ENCODE measurements at regions not wholly inside any gene's neighbourhood (a gene's known extent, or its start where the extent isn't known, plus 50 kb on each side); places are given as distances from the start of the nearest gene placed in this dataset.

DNA sequence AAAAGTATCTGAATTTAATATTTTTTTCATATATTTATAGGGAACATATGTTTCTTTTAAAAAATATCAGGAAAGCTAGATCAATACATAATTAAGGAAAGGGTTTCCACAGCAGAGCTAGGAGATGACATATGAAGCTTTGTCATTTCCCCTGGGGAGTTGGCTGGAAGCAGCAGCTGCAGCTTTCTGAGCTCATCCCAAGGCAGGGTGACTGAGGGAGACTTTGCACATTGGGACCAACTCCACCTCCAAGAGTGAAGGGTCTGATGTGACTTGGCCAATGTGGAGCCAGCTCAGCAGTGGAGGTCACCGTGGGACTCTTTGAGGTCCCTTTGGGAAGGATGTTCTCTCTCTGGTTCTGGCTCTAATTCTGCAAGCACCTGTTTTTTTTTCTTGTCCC is 315.1 kb downstream of the RDH14 start:
- DNase-seq, result no peak

DNA sequence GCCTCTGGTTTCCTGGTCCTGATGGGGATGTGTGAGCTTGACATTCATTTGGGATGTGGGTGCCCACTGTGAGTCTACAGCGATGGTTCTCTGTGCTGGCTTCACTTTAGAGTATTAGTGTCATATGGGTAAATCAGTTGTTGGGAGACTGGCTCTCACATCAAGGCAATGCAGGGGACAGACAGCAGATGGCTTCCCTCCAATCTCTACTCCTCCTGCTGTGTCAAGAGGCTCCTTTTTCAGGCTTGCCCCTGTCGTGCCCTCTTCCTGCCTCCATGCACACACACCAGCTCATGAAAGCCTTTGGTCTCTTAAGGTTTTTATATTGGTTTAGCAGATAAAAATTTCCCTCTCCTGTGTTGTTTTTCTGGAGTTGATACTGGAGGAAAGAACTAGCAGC is 315.6 kb downstream of the RDH14 start:
- DNase-seq, result no peak

- DNase-seq, result no peak
These were observed 316.6 kb downstream of the RDH14 start for GRCh38 chr2:18243816-18244215.

DNA sequence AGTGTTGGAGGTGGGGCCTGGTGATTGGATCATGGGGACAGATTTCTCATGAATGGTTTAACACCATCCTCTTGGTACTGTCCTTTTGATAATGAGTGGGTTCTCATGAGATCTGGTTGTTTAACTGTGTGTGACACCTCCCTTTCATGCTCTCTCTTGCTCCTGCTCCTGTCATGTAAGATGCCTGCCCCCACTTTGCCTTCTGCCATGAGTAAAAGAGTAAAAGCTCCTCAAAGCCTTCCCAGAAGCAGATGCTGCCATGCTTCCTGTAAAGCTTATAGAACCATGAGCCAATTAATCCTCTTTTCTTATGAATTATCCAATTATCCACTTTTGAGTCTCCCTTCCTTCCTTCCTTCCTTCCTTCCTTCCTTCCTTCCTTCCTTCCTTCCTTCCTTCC is 317.7 kb downstream of the RDH14 start:
- no peak for DNase-seq

- DNase-seq, result peak; percentile 7
These were observed 322.2 kb downstream of the RDH14 start for GRCh38 chr2:18238209-18238608.

- DNase-seq, result no peak
These were observed 323.2 kb downstream of the RDH14 start for GRCh38 chr2:18237298-18237697.

- no peak for DNase-seq
These were observed 327.6 kb downstream of the RDH14 start for GRCh38 chr2:18232731-18233438.

DNA sequence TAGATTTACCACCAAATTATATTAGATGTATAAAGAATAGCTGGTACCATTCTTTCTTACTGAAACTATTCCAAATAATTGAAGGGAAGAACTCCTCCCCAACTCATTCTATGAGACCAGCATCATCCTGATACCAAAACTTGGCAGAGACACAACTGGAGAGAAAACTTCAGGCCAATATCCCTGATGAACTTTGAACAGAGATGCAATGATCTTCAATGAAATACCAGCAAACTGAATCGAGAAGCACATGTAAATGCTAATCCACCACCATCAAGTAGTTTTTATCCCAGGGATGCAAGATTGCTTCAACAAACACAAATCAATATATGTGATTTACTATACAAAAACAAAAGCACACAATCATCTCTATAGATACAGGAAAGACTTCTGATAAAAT is 329.8 kb downstream of the RDH14 start:
- DNase-seq, result no peak

- DNase-seq, result peak; percentile 12
These were observed 340.8 kb downstream of the RDH14 start for GRCh38 chr2:18219676-18220075.

- DNase-seq, result no peak
These were observed 339.9 kb downstream of the KCNS3 start for GRCh38 chr2:18218160-18218933.

DNA sequence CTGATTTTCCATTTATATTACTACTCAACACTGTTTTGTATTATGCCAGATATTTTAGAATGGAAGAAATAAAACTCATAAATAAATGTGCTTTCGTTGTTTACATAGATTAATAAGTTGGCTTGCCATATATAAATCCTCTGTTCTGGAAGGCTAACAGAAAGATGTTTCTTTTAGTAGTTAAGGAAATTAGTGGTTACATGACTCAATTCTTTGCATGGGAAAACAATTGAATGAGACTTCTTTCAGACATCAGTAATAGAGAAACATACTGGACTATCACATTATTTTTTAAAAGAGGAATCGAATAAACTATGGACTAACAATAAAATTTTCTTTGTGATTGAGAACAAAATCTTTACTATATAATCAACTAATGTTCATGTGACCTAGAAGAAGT is 336.5 kb downstream of the KCNS3 start:
- peak; percentile 5 for DNase-seq

GRCh38 chr2:18213986-18214385 is 335.5 kb downstream of the KCNS3 start:
- no peak for DNase-seq

- peak; percentile 35 for DNase-seq
These were observed 331.6 kb downstream of the KCNS3 start for GRCh38 chr2:18209934-18210639.

DNA sequence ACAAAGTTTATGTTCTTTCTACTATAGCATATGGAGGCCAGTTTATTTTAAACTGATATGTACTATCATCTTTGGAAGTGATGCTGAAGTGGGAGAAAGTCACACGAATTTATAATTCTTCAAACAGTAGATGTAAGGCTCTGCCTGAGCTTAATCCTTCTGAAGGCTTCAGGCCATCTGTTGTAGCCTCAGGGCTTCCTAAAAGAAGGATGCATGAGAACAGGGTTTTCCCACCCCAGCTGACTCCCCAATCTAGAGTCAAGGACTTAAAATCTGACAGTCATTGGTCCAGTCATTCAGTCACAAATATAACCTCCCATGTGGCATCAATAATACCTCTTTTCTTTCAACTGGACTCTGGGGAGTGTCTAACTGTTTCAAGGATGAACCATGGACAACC is 330.5 kb downstream of the KCNS3 start:
- DNase-seq, result no peak

GRCh38 chr2:18200771-18201170 is 322.3 kb downstream of the KCNS3 start:
- DNase-seq, result no peak

DNA sequence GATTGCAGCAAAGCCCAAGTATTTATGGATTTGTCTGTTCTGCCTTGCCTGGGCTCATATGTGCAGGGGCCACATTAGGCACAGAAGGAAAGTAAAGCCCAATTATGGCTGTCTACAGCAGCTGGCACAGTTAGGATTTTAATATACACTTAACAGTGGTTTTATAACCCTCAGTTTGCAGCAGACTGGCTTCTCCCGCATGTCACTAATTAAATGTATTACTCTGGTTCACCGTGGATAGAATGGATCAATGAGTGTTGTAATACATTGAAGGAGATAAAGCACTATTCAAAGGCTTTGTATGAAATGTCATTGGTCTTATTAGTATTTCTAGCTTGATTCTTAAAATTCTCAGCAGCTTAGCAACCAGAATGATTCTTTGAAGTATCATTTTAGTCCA is 320.2 kb downstream of the KCNS3 start:
- no peak for DNase-seq

GRCh38 chr2:18194161-18194560 is 315.7 kb downstream of the KCNS3 start:
- no peak for DNase-seq

GRCh38 chr2:18186816-18187613 is 308.5 kb downstream of the KCNS3 start:
- no peak for DNase-seq

DNA sequence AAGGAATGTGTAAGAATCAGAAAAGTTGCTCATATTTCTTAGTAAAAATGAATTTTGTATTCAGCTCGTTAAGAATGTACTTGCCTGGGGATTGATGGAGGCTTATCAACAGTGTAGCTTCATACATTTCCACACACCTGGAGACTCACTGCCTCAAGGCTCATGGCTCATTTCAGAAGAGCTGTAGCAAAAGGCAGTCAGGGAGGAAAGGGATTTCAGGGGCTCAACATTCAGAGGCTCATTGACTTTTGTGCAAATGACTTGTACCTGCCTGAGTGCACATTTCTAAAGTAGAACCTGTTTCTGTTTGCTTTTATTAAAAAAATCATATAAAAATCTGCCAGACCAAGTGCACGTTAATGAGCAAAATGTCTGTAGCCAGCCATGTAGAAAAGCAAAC is 304.4 kb downstream of the KCNS3 start:
- DNase-seq, result no peak

DNA sequence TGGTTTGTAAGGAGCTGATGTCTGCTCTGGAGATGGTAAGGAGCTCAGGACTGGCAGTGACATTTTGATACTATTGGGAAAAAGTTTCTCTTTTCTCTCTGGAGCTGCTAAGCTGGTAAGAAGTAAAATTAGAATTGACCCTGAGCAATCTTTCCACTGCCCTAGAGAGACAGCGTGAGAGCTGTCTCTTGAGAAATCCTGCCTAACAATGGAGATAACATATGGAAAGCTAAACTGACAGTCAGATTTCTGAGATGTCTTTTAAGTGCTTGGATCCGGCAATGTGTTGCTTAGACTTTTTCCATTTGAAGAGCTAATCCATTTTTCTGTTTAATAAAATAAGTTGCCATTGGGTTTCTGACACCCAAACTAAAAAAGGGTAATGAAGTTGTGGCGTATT is 302.4 kb downstream of the KCNS3 start:
- no peak for DNase-seq

DNA sequence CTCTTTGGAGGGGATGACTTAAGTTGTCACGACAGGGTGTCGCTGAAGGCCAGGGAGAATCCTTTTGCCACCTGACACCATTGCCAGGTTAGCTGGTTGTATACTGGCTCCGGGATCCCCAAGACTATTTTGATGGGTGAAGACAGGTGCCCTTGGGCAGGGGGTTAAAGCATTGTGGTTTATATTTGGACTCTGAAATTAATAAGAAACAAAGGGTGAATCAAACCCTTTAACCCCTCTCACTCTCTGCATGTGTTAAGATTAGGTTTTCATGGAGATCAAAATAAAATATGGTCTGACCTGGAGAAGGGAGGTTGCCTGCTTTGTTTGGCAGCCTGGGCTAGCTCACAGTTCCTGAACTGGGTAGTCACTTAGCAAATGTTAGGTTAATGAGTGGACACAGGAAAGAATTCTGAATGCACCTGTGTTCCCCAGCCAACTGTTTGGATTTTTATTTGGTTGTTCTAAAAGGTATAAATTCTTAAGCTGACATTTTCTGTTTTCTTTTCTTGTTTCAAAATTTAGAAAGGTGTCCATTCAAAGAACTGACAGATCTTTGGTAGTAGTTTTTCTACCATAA is 301.7 kb downstream of the KCNS3 start:
- DNase-seq, result no peak

DNA sequence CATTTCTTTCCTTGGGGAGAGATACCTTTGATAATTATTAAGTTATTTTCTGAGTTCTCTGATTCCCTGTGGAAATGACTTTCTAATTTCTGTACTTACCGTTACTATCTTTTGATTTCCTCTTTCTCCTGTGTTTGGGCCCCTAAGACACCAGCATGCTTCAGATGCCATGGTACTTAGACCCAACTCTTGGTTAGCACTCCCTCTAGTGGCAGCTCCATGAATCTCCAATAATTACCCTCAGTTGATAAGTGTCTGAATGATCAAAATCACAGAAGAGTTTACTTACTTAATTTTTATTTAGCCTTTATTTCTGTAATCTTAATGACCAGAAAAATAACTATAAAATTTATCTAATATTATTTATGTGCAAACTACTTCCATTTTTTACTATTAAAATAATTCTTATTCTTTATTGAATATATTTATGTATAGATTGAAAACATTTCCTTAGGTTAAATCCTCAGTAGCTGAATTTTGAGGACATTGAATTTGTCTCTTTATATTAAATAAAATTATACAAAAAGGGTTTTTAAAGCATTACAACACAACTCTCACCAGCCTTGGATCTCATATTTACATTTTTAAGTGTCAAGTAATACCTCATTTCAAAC is 300.4 kb downstream of the KCNS3 start:
- DNase-seq, result peak; percentile 78
